A673 (cell line): ENCODE measurements at regions not wholly inside any gene's neighbourhood (a gene's known extent, or its start where the extent isn't known, plus 50 kb on each side); places are given as distances from the start of the nearest gene placed in this dataset.

Experiments
- BruUV-seq: library from RNA; stranded (reverse); fragments of 400-500 nt; replicated peaks from 2 replicates; lab custom pipeline; 2021; lab: Mats Ljungman, UMichigan
- CTCF ChIA-PET: fragments of 300-600 bp; sonication (Branson Sonifier 250); formaldehyde crosslinking; loops from one replicate; lab custom pipeline; 2022; ENCODE audit warnings: antibody characterized with exemption; lab: Charles Lee
- POLR2A ChIA-PET: fragments of 300-600 bp; sonication (Branson Sonifier 250); formaldehyde crosslinking; loops from one replicate; lab custom pipeline; 2022; ENCODE audit warnings: antibody characterized with exemption; ENCODE audit not compliant: low non-redundant PET; lab: Charles Lee
- DNase-seq: peaks from one replicate; pipeline ENCODE4 v3.0.0-alpha.2; 2015; ENCODE audit warnings: low spot score
- H3K27ac ChIP-seq: fragments of 200-600 bp; sonication (generic); 2 replicates; pipeline ENCODE4 v1.5.1; 2016; ENCODE audit warnings: mixed run types, low read depth, mild to moderate bottlenecking, mixed read lengths, antibody characterized with exemption, low read length; ENCODE audit not compliant: poor library complexity, severe bottlenecking
- H3K27me3 ChIP-seq: fragments of 200-600 bp; sonication (generic); replicated peaks from 2 replicates; pipeline ENCODE4 v1.6.1; 2017; ENCODE audit warnings: mixed run types, low read depth, mild to moderate bottlenecking, mixed read lengths, antibody characterized with exemption, low read length; ENCODE audit not compliant: insufficient read depth, poor library complexity
- H3K36me3 ChIP-seq: fragments of 200-600 bp; sonication (generic); 2 replicates; pipeline ENCODE4 v1.6.1; 2016; ENCODE audit warnings: mixed run types, mild to moderate bottlenecking, mixed read lengths, antibody characterized with exemption, low read length; ENCODE audit not compliant: insufficient read depth, poor library complexity, severe bottlenecking
- H3K4me1 ChIP-seq: fragments of 200-600 bp; sonication (generic); 2 replicates; pipeline ENCODE4 v1.6.1; 2017; ENCODE audit warnings: mixed run types, mild to moderate bottlenecking, mixed read lengths, antibody characterized with exemption, low read length; ENCODE audit not compliant: insufficient read depth, poor library complexity, severe bottlenecking
- H3K4me3 ChIP-seq: fragments of 200-600 bp; sonication (generic); 2 replicates; pipeline ENCODE4 v1.5.1; 2016; ENCODE audit warnings: low read depth, mixed run types, mild to moderate bottlenecking, mixed read lengths, low read length; ENCODE audit not compliant: poor library complexity, severe bottlenecking
- H3K9me3 ChIP-seq: fragments of 200-600 bp; sonication (generic); 2 replicates; pipeline ENCODE4 v1.6.1; 2016; ENCODE audit warnings: mixed run types, low read depth, mild to moderate bottlenecking, mixed read lengths, antibody characterized with exemption, low read length; ENCODE audit not compliant: poor library complexity, severe bottlenecking
- CTCF ChIP-seq: fragments of 300-800, 200-600 bp; sonication (generic); conservative IDR thresholded peaks from 2 replicates; pipeline ENCODE4 v1.5.1; 2017; ENCODE audit warnings: low read depth, mild to moderate bottlenecking, antibody characterized with exemption, low read length, moderate library complexity, mixed read lengths
- EZH2 ChIP-seq: fragments of 200-600 bp; sonication (generic); IDR thresholded peaks from 2 replicates; pipeline ENCODE4 v1.6.1; 2017; ENCODE audit warnings: borderline replicate concordance, low read depth, mild to moderate bottlenecking, mixed read lengths, antibody characterized with exemption, low read length; ENCODE audit not compliant: poor library complexity, severe bottlenecking
- intact Hi-C: fragments of 100-400 bp; cut with micrococcal nuclease; formaldehyde crosslinking; loops from one replicate; pipeline ENCODE4 v1.10.0; 2022; ENCODE audit not compliant: unreplicated experiment

GRCh38 chr13:109856350-109856749, 70.0 kb upstream of the IRS2 start:
- no peak for DNase-seq
- ChIA-PET CTCF (no interaction called here), POLR2A (no interaction called here)

GRCh38 chr13:109853153-109853552, 66.8 kb upstream of the IRS2 start:
- no peak for TF ChIP-seq CTCF
- TF ChIP-seq EZH2, result no peak
- H3K27me3 ChIP-seq, result peaks cover 35% of the 10 kb centered on the region
- no peaks in the 10 kb centered on the region for H3K36me3 ChIP-seq
- ChIA-PET CTCF (no interaction called here), POLR2A (no interaction called here)
- no peak overlapping the region for H3K27ac ChIP-seq
- H3K4me3 ChIP-seq, result no peak overlapping the region
- no peak for DNase-seq
- no peaks in the 10 kb centered on the region for H3K4me1 ChIP-seq
- BruUV-seq, result no TSS peak
- intact Hi-C loops, result no loop called here
- H3K9me3 ChIP-seq, result no peaks in the 10 kb centered on the region

More at GRCh38 chr13:109856350-109856749, 70.0 kb upstream of the IRS2 start:
- H3K4me3 ChIP-seq, result no peak overlapping the region
- no peak for TF ChIP-seq CTCF
- TF ChIP-seq EZH2, result no peak
- intact Hi-C loops, result no loop called here
- no peaks in the 10 kb centered on the region for H3K4me1 ChIP-seq
- no peaks in the 10 kb centered on the region for H3K9me3 ChIP-seq
- H3K36me3 ChIP-seq, result no peaks in the 10 kb centered on the region
- no TSS peak for BruUV-seq
- peaks cover 50% of the 10 kb centered on the region for H3K27me3 ChIP-seq
- no peak overlapping the region for H3K27ac ChIP-seq

GRCh38 chr13:109846185-109846584, 59.8 kb upstream of the IRS2 start:
- ChIA-PET POLR2A (no interaction called here), CTCF (no interaction called here)
- intact Hi-C loops, result no loop called here
- H3K36me3 ChIP-seq, result no peaks in the 10 kb centered on the region
- DNase-seq, result no peak
- H3K4me3 ChIP-seq, result no peak overlapping the region
- no TSS peak for BruUV-seq
- H3K9me3 ChIP-seq, result no peaks in the 10 kb centered on the region
- peaks cover 37% of the 10 kb centered on the region for H3K27me3 ChIP-seq
- H3K4me1 ChIP-seq, result no peaks in the 10 kb centered on the region
- TF ChIP-seq EZH2, result no peak
- no peak for TF ChIP-seq CTCF
- H3K27ac ChIP-seq, result no peak overlapping the region
